ENCODE measurements at regions not wholly inside any gene's neighbourhood (a gene's known extent, or its start where the extent isn't known, plus 50 kb on each side); places are given as distances from the start of the nearest gene placed in this dataset.
"Not testable (repeated sequence)": the region's sequence is repeated elsewhere in the genome, so short reads cannot be mapped to it uniquely, and the experiment has no call there.

- DNase-seq: no peak
Observed at GRCh38 chrX:109880629-109881028, 122.3 kb upstream of the TMEM164 start.

- no peak for DNase-seq
Observed at GRCh38 chrX:109886122-109886761, 116.7 kb upstream of the TMEM164 start.

- no peak for DNase-seq
Observed at GRCh38 chrX:109889289-109890006, 113.5 kb upstream of the TMEM164 start.

- no peak for DNase-seq
Observed at GRCh38 chrX:109890300-109890699, 112.6 kb upstream of the TMEM164 start.

- DNase-seq: peak; percentile 36
Observed at GRCh38 chrX:109890910-109891502, 111.9 kb upstream of the TMEM164 start.

GRCh38 chrX:109896024-109896423, 106.9 kb upstream of the TMEM164 start:
- DNase-seq: not testable (repeated sequence)

- no peak for DNase-seq
Observed at GRCh38 chrX:109902665-109903064, 100.2 kb upstream of the TMEM164 start.

GRCh38 chrX:109911046-109911445, 91.9 kb upstream of the TMEM164 start:
- DNase-seq: peak; percentile 16

GRCh38 chrX:109912993-109913392, 89.9 kb upstream of the TMEM164 start:
- DNase-seq: not testable (repeated sequence)

GRCh38 chrX:109914114-109914849, 88.6 kb upstream of the TMEM164 start:
- no peak for DNase-seq

- no peak for DNase-seq
Observed at GRCh38 chrX:109918753-109919152, 84.2 kb upstream of the TMEM164 start.

GRCh38 chrX:109920325-109920724, 82.6 kb upstream of the TMEM164 start:
- DNase-seq: no peak

- no peak for DNase-seq
Observed at GRCh38 chrX:109920868-109921267, 82.0 kb upstream of the TMEM164 start.

GRCh38 chrX:109922190-109922589, 80.7 kb upstream of the TMEM164 start:
- DNase-seq: no peak

- not testable (repeated sequence) for DNase-seq
Observed at GRCh38 chrX:109925003-109925402, 77.9 kb upstream of the TMEM164 start.

GRCh38 chrX:109925656-109926055, 77.3 kb upstream of the TMEM164 start:
- DNase-seq: no peak

- DNase-seq: no peak
Observed at GRCh38 chrX:109926118-109926517, 76.8 kb upstream of the TMEM164 start.

GRCh38 chrX:109926743-109927662, 75.9 kb upstream of the TMEM164 start:
- no peak for DNase-seq

- no peak for DNase-seq
Observed at GRCh38 chrX:109927663-109928273, 75.1 kb upstream of the TMEM164 start.

- DNase-seq: no peak
Observed at GRCh38 chrX:109928596-109929335, 74.1 kb upstream of the TMEM164 start.

GRCh38 chrX:109931677-109932076, 71.2 kb upstream of the TMEM164 start:
- no peak for DNase-seq
